Tibial nerve (tissue), 4 donors: ENCODE measurements at regions not wholly inside any gene's neighbourhood (a gene's known extent, or its start where the extent isn't known, plus 50 kb on each side); places are given as distances from the start of the nearest gene placed in this dataset.

Experiments used
- EP300 ChIP-seq, 2 donors: sonication (generic); formaldehyde crosslinking; IDR thresholded peaks; one replicate each; pipeline ENCODE4 v1.6.1; 2017; ENCODE audit warnings: antibody characterized with exemption in 2 of 2, mild to moderate bottlenecking in 1 of 2
- TF ChIP-seq, protein P1 (sequence below), 5 experiments: fragments of 200-600 bp in 3 of 5; fragments of 450-650 bp in 2 of 5; sonication (generic) in 3 of 5; IDR thresholded peaks; one replicate each; pipeline ENCODE4 v1.5.1; 2016 to 2019; ENCODE audit warnings: antibody characterized with exemption in 5 of 5, mild to moderate bottlenecking in 3 of 5, moderate library complexity in 2 of 5

DNA sequence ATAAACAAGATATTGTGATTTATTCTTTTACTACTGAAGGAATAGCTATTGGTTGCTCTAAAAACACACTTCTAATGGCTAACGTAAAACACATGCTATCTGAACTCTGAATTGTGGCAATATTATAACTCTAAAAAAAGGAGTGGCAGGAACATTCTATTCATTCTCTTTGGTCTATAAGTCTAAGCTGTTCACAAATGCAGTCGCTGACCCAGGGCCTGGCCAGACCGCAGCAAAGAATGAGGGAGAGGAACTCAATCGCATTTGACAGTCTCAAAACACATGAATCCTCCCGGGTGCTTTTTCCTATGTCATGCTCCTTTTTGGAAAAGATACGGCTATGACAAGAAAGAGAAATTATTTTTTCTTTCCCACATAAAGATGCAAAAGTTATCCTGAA, 651.6 kb upstream of the PITX2 start:
- TF ChIP-seq, protein P1, sequence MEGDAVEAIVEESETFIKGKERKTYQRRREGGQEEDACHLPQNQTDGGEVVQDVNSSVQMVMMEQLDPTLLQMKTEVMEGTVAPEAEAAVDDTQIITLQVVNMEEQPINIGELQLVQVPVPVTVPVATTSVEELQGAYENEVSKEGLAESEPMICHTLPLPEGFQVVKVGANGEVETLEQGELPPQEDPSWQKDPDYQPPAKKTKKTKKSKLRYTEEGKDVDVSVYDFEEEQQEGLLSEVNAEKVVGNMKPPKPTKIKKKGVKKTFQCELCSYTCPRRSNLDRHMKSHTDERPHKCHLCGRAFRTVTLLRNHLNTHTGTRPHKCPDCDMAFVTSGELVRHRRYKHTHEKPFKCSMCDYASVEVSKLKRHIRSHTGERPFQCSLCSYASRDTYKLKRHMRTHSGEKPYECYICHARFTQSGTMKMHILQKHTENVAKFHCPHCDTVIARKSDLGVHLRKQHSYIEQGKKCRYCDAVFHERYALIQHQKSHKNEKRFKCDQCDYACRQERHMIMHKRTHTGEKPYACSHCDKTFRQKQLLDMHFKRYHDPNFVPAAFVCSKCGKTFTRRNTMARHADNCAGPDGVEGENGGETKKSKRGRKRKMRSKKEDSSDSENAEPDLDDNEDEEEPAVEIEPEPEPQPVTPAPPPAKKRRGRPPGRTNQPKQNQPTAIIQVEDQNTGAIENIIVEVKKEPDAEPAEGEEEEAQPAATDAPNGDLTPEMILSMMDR (IDR thresholded peaks at IDR 0.05), result no peak
- TF ChIP-seq EP300 (IDR thresholded peaks at IDR 0.05), result no peak
